GM12892 (cell line): ENCODE measurements at regions not wholly inside any gene's neighbourhood (a gene's known extent, or its start where the extent isn't known, plus 50 kb on each side); places are given as distances from the start of the nearest gene placed in this dataset.

Experiments
- POLR2A ChIP-seq: IDR thresholded peaks from 2 replicates; pipeline ENCODE4 v1.6.1; 2011; ENCODE audit warnings: low read depth, low read length, control low read depth
- POLR2AphosphoS5 ChIP-seq: IDR thresholded peaks from 2 replicates; pipeline ENCODE4 v1.6.1; 2011; ENCODE audit warnings: low read depth, low read length, control low read depth
- TAF1 ChIP-seq: IDR thresholded peaks from 2 replicates; pipeline ENCODE4 v1.6.1; 2011; ENCODE audit warnings: low read depth, mild to moderate bottlenecking, control low read depth, low read length, borderline replicate concordance

- TF ChIP-seq TAF1, result no peak
- no peak for TF ChIP-seq POLR2A
- no peak for TF ChIP-seq POLR2AphosphoS5
Measured at GRCh38 chr15:91688811-91689210, 164.7 kb upstream of the SLCO3A1 start.
